Fibroblast of the conjunctiva (primary cell): ENCODE measurements at regions not wholly inside any gene's neighbourhood (a gene's known extent, or its start where the extent isn't known, plus 50 kb on each side); places are given as distances from the start of the nearest gene placed in this dataset.
"Not testable (repeated sequence)": the region's sequence is repeated elsewhere in the genome, so short reads cannot be mapped to it uniquely, and the experiment has no call there.

Source experiments
- DNase-seq: peaks from one replicate; pipeline ENCODE4 v3.0.0-alpha.2; 2010; ENCODE audit warnings: low read depth

DNA sequence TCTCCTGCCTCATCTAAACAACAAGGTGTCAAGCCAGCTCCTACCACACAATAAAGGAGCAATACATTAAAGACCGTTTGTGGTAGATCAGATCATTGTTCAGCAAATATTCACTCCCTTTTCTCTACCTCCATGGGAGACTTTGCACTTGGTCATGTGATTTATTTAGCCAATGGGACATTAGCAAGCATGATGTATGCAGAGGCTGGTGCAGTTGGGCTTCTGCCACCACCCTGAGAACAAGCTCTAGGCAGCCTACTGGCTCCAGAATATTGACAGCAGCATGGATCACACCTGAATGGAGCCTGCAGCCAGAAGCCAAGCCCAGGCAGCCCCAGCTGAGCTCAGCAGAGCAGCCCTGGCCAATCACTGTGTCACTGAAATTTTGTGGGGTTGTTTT, 99.4 kb upstream of the UBE2E2 start:
- no peak for DNase-seq

DNA sequence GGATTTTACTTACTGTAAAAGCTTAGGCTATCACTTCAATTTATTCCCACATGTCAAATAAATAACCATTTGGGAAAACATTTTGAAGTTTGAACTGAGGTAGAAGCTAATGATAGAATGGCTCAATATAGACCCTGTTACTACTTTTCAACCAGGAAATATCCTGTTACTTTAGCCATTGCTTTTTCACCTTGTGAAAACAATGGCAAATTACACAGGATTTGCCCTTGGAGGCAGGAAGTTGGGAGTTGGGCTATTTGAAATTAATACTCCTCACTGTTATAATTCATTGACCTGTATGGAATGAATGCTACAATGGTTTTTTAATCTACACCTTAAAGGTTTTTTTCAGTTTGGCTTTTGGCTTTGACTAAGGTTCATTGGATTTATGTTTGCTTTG, 98.1 kb upstream of the UBE2E2 start:
- no peak for DNase-seq

DNA sequence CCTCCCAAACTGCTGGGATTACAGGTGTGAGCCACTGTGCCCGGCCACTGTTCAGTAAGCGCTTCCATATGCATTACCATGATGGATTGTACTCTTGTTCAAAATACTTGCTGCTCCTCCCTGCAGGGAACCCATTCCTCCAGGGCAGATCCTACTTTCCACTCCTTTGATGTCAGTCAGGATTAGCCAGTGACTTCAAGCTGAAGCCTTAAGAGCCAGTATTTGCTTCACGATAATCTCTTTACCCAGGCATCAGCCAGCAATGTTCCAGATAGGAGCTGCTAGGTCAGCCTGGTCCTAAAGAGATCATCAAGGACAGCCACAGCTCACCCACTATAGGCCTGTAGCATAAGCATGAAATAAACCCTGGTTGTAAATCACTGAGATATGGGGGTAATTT, 96.5 kb upstream of the UBE2E2 start:
- DNase-seq: no peak

DNA sequence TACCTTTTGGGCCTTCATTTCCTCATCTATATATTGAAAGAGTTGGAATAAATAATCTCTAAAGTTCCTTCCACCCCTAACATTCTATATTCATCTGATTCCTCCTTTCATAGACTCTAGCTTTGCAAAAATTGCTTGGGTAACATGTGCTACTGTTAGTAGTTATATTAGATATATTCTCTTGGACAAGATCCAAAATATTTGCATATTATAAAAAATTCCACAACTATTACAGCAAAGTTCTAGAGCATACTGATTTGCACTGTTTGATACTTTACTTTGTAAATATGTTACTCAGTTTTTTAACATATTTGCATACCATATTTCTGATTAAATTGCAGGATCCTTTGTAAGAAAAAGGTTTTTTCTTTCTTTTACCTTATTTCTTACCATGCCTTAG, 95.9 kb upstream of the UBE2E2 start:
- DNase-seq: no peak

DNA sequence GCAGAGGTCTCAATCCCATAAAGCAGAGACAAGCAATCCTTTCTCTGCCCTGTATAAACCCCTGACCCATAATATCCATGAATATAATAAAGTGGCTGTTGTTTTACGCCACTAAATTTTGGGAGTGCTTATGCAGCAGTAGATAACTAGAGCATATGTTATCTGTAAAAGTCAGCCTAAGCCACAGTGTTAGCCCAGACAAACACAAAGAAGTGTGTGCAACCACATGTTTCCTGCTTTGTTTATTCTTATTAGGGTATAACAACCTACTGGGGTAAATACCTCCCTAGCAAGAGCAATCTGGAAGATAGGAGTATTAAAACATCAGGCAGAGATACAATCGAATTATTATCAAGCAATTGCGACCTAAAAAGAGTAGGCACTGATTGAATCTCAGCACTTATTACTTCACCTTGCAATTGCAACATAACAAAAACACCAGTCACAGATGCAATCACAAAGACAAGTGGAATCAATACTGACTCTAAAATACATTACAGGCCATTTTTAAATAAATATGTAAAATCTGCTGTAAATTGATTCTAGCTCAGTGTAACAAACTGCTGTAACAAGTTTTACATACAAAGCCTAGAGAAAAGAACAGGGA, 94.6 kb upstream of the UBE2E2 start:
- no peak for DNase-seq

DNA sequence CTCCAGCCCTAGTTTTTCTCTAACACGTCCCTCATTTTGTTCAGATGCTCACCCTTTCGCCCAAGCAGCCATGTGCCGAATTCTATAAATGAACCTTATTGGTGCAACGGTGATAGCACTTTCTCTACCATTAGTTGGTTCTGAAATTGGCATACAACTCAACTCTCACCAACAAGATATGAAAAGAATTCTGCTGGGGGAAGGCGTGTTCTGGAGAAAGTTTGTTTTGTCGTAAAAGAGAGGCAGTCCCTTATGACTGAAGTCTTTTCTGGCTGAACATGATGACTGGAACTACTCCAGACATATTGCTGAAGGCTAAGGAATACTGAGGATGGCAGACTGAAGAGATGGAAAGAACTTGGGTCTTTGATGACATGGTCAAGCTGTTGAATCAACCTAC, 91.8 kb upstream of the UBE2E2 start:
- no peak for DNase-seq

DNA sequence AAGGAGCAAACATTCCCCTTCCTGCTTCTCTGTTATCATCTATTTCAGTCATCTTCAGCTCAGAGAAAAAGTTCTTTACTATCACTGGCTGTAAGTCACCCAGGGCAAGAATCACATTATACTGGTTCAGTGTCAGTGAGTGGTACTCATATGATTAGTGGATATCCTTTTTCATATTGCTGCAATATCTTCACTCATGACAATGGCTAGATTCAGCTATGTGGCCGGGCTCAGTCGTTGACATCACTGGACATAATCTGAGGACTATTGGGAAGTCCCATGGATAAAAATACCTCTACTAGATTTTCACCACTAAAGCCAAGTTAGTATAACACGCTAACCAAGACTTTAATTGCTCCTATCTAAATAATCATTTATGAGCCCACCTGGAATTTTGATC, 91.3 kb upstream of the UBE2E2 start:
- DNase-seq: no peak

DNA sequence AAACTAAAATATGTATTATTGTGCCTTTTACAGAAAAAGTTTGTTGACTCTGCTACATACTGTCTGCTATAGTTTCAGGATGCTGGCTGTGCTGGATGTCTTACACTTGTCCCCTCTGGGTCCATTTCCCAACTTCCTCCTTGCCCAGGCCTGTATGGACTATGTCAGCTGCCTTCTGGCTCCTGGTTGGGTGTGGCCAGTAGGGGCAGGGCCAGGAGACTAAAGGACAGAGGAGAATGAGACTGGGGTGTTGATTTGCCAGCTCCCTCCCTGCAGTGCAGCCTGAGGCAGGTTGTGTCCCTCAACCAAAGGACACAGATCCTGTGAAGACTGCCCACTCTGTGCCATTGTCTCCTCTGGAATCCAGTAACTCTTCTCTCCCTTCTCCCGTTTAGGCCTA, 90.6 kb upstream of the UBE2E2 start:
- DNase-seq: no peak

DNA sequence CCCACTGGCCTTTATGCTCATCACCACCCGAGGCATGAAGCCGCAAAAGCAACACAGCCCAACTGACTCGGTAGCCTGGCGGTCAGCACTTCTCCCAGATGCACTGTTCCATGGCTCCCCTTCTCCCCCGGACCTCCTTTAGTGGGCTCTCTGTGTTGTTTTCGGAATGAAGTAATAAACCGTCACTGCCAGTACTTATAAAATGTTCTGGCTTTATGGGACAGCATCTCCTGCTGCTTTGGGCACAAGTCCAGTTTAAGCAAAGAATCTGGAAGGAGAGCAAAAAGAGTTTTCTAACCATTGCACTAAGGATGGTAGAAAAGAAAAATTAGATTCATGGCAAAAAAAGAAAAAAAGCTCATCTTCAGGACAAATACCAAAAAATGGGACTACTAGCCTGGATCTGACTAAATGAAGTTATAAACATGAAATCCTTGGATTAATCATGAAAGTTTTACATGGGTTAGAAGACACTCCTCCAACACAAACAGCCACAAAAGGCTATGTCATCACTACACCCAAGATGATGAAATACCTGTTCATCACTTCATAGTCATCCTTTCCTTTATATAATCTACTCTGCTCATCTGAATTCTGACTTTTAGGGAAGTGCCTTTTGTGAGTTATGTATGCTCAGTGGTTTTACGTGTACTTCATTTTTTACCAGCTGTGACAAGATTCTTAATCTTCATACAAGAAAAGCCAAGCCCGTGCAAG, 89.5 kb upstream of the UBE2E2 start:
- peak; percentile 74 for DNase-seq

DNA sequence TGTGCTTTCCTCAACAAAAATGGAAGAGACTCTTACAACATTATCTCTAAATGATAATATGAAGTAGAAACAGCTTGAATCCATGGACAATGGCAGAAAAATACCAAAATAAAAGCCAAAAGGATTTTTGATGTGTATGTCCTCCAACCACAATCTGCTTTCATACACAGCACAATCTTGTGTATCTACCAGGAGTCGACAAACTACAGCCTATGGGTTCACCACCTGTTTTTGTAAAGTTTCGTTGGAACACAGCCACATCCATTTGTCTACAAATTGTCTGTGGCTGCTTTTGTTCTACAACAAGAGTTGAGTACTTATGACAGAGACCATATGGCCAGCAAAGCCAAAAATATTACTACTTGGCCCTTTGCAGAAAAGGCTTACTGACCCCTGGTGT, 88.7 kb upstream of the UBE2E2 start:
- DNase-seq: no peak

DNA sequence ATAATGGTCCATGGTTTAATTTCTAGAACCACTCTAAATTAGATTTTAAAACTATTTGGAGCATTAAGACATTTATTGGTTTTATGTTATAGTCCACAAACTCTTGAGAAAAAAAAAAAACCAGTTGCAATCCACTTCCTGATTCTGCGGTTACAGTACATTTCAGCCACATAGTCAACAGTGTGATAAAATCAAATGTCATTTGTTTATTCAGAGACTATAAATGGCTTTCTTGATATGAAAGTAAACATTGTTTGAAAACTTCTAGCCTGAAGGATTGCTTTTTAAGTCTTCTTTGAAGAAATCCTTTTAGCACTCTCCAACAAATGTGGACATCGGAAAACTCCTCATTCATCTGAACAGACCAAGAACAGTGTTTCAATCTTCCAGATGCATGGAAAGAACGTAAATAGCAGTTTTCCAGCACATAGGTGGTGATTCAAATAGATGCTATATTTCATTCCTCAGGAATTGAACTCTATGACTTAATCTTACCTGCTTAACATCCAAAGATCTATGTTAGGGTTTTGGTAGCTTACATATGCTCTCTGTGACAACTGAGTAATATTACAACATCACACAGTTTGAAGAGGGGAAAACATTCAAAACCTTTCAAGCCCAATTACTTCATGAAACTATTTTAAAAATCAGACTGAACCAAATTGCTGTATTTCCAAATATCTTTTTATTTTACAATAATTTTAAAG, 87.8 kb upstream of the UBE2E2 start:
- DNase-seq: no peak

DNA sequence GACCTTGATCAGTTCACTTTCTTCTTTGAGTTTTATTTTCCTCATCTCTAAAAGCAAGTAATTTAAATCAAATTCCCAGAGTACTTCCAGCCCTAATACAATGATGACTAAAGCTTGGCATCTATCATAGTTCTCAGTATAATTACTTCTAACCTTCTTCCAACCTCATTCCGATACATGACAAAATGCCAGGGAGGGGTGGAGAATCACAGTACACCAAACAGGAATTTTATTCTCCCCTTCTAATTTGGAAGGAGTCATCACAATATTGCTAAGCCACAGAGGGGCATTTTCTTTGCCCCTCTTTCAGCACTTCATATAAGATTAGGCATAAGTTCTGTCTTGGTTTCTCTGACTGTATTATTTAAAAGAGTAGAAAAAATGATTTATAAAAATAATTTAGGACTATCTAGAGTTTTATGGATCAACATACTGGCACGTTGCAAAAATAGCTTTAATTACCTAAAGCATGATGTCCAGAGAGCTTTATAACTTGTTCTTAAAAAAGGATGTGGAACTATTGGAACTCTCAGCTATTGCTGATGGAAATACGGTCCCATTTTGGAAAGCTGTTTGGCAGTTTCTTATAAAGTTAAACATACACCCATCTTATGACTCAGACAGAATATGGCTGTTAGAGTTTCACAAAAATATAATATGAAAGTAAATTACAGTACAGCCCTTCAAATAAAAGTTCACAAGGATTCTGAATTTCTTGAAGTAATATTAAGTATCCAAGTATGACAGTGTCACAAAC, 86.9 kb upstream of the UBE2E2 start:
- no peak for DNase-seq

DNA sequence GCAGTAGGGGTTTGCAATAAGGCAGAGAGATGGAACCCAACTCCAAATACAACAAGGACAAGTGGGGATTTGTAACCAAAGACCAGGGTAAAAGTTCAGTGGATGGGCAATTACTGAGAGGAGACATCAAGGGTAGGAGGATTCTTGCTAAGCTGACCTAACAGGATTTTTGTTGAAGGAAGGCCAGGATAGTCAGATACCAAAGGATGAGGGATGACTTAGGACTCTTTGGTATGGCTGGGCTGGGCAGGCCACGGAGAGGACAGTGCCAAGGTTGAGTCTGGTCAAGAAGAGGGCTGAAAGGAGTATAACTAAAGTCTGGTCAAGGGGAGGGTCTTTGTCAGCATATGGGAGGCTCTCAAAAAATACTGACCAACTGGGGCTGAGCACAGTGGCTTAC, 85.3 kb upstream of the UBE2E2 start:
- no peak for DNase-seq

DNA sequence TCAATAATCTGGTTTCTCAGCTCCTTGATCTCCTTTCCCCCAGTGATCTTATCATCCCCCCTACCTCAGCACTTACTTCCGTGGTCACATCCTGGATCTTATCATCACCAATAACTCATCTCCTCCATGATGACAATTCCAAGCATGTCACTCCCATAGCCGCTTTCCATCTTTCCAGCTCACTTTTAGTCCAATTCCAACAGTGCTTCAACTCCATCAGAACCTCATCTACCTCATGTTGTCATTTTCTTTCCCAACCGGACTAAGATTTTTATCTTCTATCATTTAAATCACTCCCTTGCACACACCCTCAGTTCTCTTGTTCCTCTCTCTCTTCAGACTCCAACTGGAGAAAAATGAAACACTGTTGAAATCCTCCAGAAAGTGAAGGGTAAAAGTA, 75.9 kb upstream of the UBE2E2 start:
- no peak for DNase-seq

DNA sequence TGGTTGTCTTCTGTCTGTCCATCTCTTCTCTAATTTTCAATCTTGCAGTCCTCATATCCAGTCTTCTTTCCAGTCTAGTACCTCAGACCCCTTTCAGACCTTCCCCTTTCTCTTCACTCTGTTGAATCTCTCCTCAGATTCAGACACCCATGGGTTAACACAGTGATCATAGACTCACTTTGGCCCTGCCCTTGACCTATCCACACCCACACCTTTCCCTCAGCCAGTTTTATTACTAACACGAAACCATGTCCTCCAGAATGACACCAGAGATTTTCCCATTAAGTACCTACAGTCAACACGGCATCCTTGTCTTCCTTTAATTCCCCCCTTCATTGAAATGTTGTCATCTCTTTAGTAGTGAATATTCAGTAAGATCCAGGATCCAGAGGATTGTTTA, 74.5 kb upstream of the UBE2E2 start:
- no peak for DNase-seq

DNA sequence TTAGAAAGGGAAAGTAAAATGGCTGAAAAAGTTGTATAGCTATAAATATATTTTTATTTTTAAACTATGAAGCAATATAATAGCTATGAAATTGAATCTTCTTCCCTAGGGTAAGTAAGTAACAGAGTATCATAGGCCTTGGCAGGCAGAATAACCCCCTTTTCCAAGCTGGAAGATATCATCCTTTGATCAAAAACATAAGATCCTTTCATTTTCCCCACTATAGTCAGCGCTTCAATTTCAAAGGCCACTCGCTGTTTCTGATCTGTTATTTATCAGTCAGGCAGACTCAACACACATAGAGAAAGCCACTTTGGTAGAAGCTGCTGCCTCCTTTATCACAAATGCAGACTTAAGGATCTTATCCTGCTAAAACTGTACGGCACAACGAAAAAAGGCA, 74.0 kb upstream of the UBE2E2 start:
- DNase-seq: peak; percentile 4

DNA sequence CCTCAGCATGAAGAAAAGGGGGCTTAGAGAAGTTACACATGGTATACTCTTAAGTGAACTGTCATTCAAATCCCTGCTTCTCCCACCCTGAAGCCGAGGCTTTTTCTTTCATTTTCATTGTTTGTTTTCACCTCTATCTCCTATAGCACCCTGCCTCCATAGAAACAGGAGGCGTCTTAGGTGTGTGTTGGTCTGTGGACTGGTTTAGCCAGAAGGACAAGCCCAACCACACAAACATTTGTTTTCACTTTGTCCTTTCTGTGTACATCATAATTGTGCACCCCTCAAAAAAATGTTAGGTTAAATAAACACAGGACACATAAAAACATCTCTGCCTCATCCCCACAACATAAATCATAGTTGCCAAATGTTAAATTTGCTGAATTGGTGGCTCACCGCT, 73.3 kb upstream of the UBE2E2 start:
- DNase-seq: peak; percentile 16

DNA sequence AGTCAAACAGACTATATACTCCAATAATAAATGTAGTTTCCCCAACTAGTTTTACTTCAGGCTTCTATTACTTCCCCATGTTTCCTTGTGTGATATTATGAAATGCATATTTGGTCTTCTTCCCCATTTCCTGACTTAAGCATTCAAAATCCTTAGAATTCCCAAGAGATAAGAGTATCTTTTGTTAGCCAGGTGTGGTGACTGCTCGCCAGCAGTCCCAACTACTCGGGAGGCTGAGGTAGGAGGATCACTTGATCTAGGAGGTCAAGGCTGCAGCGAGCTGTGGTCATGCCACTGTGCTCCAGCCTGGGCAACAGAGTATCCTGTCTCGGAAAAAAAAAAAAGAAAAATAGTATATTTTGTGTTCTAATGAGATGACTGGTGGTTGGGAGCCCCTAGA, 72.7 kb upstream of the UBE2E2 start:
- no peak for DNase-seq

DNA sequence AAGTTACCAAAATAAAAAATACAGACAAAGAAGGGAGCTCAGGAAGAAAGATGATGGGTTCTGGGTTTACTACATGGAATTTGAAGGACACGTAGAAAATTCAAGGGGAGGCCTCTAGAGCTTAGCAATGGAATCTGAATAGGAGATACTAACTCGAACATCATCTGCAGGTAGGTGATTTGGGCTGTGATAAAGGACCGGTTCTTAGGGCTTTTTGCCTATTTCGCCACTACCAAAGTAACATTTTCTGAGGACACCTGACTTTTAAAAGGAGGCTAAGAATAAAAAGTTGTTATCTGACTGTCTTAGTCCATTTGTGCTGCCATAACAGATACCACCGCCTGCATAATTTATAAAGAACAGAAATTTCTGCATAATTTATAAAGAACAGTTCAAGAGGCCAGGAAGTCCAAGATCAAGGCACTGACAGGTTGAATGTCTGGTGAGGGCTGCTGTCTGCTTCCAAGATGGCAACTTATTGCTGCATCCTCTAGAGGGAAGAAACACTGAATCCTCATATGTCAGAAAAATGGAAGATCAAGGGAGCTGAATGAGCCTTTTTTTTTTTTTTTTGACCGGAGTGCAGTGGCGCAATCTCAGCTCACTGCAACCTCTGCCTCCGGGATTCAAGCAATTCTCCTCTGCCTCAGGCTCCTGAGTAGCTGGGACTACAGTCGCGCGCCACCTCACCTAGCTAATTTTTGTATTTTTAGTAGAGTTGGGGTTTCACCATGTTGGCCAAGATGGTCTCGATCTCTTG, 67.9 kb upstream of the UBE2E2 start:
- DNase-seq: no peak

DNA sequence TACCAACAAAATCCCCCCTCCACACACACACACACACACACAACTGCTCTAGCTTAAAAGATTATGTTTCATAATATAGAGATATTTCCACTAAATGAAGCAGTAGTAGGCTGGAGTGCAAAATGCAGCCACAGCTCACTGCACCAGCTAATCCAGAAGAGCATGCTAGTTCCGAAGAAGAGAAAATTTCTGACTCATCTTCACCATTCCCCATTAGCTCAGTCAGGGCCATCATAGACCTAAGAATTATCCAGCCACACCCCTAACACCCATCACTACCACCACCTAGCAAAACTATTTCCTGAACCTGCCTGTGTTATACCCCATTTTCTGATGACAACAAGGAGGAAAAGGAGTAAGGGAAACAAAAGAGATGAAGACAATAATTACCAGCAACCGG, 67.1 kb upstream of the UBE2E2 start:
- DNase-seq: no peak

DNA sequence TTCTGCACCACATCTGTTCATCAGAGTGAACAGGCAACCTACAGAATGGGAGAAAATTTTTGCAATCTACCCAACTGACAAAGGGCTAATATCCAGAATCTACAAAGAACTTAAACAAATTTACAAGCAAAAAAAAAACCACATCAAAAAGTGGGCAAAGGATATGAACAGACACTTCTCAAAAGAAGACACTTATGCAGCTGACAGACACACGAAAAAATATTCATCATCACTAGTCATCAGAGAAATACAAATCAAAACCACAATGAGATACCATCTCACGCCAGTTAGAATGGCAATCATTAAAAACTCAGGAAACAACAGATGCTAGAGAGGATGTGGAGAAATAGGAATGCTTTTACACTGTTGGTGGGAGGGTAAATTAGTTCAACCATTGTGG, 59.1 kb upstream of the UBE2E2 start:
- DNase-seq: not testable (repeated sequence)

DNA sequence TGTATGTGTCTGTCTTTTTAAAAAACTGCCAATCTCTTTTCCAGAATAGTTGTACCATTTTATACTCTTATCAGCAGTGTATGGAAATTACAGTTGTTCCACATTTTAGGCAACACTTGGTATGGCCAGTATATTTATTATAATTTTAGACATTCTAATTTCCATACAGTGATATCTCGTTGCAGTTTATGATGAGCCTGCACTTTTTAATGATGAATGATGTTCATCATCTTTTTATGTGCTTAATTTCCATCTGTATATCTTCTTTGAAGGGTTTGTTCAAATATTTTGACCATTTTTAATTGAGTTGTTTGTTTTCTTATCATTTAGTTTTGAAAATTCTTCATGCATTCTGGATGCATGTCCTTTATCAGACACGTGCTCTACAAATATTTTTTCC, 57.0 kb upstream of the UBE2E2 start:
- no peak for DNase-seq
